ENCODE measurements at regions not wholly inside any gene's neighbourhood (a gene's known extent, or its start where the extent isn't known, plus 50 kb on each side); places are given as distances from the start of the nearest gene placed in this dataset.

- Histone ChIP-seq H3K36me3 (replicated peaks in 1 of 2) (no peaks in the 10 kb centered on the region), H3K4me3 (no peak overlapping the region), H3K27ac (no peak overlapping the region), H3K27me3 (no peaks in the 10 kb centered on the region), H3K4me1 (replicated peaks in 1 of 2) (no peaks in the 10 kb centered on the region), H3K9me3 (replicated peaks in 1 of 3) (no peaks in the 10 kb centered on the region)
- WGBS, 4 donors = 70 to 79% (median 76%) methylated on average over 10 to 11 of the region's 11 CpGs
- DNase-seq = no peak
- intact Hi-C loops (cut with DNase I) = no loop called here
- no peak for TF ChIP-seq CTCF (IDR thresholded peaks at IDR 0.05)
- TF ChIP-seq POLR2A (IDR thresholded peaks at IDR 0.05) = no peak
Measured at GRCh38 chr12:131536337-131536736, 174.6 kb upstream of the SFSWAP start.

GRCh38 chr12:131536766-131537165, 174.1 kb upstream of the SFSWAP start:
- no peak overlapping the region for H3K4me3 ChIP-seq
- H3K27me3 ChIP-seq = no peaks in the 10 kb centered on the region
- intact Hi-C loops (cut with DNase I) = no loop called here
- WGBS, 4 donors = 67 to 78% (median 71%) methylated on average over 8 to 13 of the region's 13 CpGs
- peak overlapping the region in 1 of 5 donors; percentile 44 for H3K27ac ChIP-seq
- DNase-seq = no peak
- no peaks in the 10 kb centered on the region for H3K4me1 ChIP-seq (replicated peaks in 1 of 2)
- no peaks in the 10 kb centered on the region for H3K9me3 ChIP-seq (replicated peaks in 1 of 3)
- no peaks in the 10 kb centered on the region for H3K36me3 ChIP-seq (replicated peaks in 1 of 2)
- TF ChIP-seq POLR2A (IDR thresholded peaks at IDR 0.05) = no peak
- no peak for TF ChIP-seq CTCF (IDR thresholded peaks at IDR 0.05)

GRCh38 chr12:131537267-131537958, 173.5 kb upstream of the SFSWAP start:
- no peaks in the 10 kb centered on the region for H3K4me1 ChIP-seq (replicated peaks in 1 of 2)
- intact Hi-C loops (cut with DNase I) = no loop called here
- H3K9me3 ChIP-seq (replicated peaks in 1 of 3) = no peaks in the 10 kb centered on the region
- TF ChIP-seq POLR2A (IDR thresholded peaks at IDR 0.05) (no peak), CTCF (IDR thresholded peaks at IDR 0.05) (no peak)
- DNase-seq = peak in 3 of 7 donors; percentile 10 to 69 (median 22)
- H3K36me3 ChIP-seq (replicated peaks in 1 of 2) = no peaks in the 10 kb centered on the region
- H3K27me3 ChIP-seq = no peaks in the 10 kb centered on the region
- peak overlapping the region in 1 of 5 donors; percentile 44 for H3K27ac ChIP-seq
- H3K4me3 ChIP-seq = no peak overlapping the region
- 39 to 57% (median 41%) methylated on average over 6 to 11 of the region's 11 CpGs for WGBS, 4 donors

- Histone ChIP-seq H3K27ac (no peak overlapping the region), H3K27me3 (no peaks in the 10 kb centered on the region), H3K36me3 (replicated peaks in 1 of 2) (no peaks in the 10 kb centered on the region), H3K9me3 (replicated peaks in 1 of 3) (no peaks in the 10 kb centered on the region), H3K4me1 (replicated peaks in 1 of 2) (no peaks in the 10 kb centered on the region), H3K4me3 (no peak overlapping the region)
- no peak for DNase-seq
- intact Hi-C loops (cut with DNase I) = no loop called here
- 89 to 95% (median 94%) methylated on average over 2 of the region's 2 CpGs for WGBS, 4 donors
- no peak for TF ChIP-seq CTCF (IDR thresholded peaks at IDR 0.05)
- TF ChIP-seq POLR2A (IDR thresholded peaks at IDR 0.05) = no peak
Measured at GRCh38 chr12:131539381-131539780, 171.5 kb upstream of the SFSWAP start.

Data from adrenal gland (tissue), 9 donors.